Astrocyte of the hippocampus (primary cell): ENCODE measurements at regions not wholly inside any gene's neighbourhood (a gene's known extent, or its start where the extent isn't known, plus 50 kb on each side); places are given as distances from the start of the nearest gene placed in this dataset.

Source experiments
- DNase-seq: peaks from one replicate; pipeline ENCODE4 v3.0.0; 2011; ENCODE audit warnings: low read depth, low spot score

DNA sequence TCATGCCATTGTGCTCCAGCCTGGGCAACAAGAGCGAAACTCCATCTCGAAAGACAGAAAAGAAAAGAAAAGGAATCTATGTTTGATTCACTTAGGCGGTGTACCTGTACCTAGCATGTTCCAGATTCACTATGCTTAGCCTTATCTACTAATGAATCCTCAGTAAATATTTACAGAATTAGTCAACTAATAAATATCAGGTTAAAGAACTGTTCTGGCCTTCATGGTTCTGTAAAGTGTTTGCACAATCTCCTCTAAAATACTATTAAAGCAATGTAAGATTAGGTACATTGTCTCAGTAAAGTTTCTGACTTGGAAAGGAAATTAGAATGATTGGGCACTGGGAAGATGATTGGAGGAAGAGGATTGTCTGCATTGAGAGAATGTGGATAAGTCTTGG, 2770.4 kb downstream of the PCDH9 start:
- DNase-seq = no peak

DNA sequence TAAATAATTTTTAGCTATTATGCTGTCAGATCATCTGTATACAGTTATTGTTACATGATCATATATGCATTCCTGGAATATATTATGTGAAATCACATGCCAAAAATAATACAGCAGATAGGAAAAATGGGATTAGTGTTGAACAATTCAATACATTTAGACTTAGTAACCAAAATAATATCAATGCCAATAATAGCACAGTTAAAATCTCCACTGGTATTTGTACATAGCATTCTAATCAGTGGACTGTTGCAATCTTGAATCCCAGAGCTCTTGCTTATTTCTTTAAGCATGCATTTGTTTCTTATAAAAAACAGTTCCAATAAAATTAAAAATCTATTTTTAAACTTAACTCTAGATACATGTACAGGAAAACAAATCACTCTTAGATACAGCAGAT, 2772.2 kb downstream of the PCDH9 start:
- DNase-seq = peak; percentile 19

GRCh38 chr13:64455124-64455523, 2775.0 kb downstream of the PCDH9 start:
- no peak for DNase-seq

GRCh38 chr13:64453831-64454230, 2776.3 kb downstream of the PCDH9 start:
- DNase-seq = no peak

- DNase-seq = no peak
Measured at GRCh38 chr13:64446372-64446771, 2783.8 kb downstream of the PCDH9 start.

DNA sequence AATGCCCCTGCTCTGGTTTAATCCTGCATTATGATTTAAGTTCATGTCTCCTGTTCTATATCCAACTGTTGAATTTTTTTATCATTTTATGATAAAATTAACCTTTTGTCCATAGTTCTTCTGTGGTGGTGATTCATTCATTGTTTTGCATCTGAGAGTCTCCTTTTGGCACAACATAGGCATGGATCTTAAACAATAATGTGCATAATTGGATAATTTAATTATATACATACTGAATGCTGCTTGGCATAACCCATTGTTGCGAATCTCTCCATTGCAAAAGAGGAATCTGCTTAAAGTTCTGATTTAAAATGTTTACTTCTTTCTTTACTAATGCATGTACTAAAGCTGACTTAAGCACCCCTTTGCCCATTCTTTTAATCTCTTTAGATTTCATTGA, 2788.4 kb downstream of the PCDH9 start:
- no peak for DNase-seq

DNA sequence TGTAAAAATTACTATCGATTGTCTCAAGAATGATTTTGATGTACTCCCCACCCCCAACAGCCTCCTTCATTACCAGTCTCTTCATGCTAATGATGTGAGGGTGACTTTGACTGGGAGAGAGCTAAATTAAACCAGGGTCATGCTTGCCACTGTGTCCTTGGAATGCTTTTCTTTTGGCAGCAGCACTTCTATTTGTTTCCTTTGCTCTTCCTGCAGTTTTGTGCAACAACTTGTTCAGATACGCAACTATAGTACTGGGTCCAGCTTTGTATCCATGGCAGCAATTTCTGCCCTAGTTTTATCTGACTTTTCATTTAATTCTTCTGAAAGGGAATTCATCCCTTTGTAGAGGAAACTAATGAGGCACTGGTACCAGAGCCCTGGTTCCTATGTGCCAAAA, 2792.1 kb downstream of the PCDH9 start:
- DNase-seq = no peak

DNA sequence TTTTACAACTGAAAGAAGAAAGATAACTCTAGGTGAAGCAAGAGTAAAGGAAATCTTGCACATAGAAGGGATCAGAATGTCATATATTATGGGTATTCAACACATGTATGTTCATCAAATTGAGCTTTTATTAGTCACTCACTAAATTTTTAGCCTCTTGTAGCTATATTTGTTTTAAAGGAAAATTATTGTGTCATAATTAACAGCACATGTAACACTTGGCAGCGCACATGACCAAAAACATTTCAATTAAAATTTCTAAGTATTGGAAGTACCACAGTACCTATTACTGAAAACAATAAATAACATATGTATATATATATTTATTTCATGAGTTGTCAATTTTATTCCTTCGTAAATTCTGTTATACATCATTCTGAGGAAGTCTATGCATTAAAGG, 2800.4 kb downstream of the PCDH9 start:
- no peak for DNase-seq

DNA sequence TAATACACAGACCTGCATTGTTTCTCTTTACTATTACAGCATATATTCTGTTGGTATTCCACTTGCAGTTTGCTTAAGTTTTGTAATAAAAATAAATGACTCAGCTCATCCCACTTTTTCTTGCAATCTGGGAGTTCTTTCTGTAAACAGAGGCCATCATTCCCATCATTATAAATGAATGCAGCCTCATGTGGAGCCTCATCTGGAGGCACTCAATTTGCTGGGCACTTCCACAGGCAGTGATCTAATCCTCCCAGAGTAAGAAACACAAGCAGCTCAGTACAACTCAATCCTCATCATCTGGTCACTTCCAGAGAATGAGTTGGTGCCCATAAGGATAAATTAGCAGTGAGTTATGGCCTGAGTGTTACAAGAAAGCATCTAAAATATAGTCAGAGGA, 2801.9 kb downstream of the PCDH9 start:
- DNase-seq = no peak

DNA sequence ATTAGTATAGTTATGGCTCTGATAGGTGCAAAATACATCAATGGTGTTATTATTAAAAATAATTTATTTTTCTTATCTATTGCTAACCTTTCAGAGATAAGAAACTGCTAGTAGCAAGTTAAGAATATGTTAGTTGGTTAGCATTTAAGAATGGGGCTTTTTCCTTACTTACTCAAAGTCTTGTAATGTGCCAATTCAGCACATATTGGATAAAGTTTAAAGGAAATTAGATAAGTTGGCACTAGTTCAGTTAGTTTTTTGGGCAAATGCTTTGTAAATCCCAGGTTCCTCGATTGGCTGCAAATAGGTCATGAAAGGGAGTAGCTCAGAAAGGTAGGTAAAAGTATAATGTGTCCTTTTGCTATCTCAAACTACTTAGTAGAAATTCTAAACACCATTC, 2806.7 kb downstream of the PCDH9 start:
- no peak for DNase-seq

GRCh38 chr13:64420181-64420580, 2810.0 kb downstream of the PCDH9 start:
- DNase-seq = no peak

- DNase-seq = no peak
Measured at GRCh38 chr13:64417581-64417980, 2812.6 kb downstream of the PCDH9 start.

GRCh38 chr13:64414381-64414780, 2815.8 kb downstream of the PCDH9 start:
- no peak for DNase-seq

GRCh38 chr13:64413529-64413928, 2816.6 kb downstream of the PCDH9 start:
- no peak for DNase-seq

DNA sequence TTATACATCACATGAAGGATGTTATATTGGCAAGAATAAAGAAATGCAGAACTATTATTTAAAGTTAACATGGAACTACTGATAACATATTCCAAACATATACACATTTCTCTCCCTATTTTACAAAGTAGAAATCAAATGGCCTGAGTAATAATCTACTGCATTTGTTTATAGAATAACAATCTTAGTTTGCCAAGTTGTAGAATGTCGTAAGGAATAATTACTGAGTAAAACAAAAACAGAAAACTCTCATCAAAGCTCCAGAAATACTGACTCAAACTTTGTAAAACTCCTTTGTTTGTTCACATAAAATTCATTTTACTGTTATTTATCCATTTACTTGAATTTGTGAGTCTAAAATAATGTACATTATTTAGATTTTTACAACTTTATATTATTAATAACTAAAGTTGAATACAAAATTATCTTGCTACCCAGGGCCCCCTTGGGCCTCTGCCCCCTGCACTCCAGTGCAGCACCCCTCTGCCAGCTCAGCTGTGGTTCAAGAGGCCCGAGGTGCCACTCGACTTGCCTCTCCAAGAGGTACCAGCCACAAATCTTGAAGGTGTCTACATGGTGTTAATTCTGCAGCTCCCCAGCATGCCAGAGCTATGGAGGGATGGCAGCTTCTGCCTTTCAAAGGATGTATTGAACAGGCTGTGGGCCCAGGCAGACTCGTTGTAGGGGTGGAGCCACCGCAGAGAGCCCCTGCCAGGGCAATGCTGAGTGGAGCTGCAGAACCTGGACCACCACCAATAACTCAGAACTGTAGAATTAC, 2819.7 kb downstream of the PCDH9 start:
- no peak for DNase-seq

- no peak for DNase-seq
Measured at GRCh38 chr13:64397701-64398100, 2832.4 kb downstream of the PCDH9 start.

- no peak for DNase-seq
Measured at GRCh38 chr13:64377606-64378005, 2852.5 kb downstream of the PCDH9 start.

DNA sequence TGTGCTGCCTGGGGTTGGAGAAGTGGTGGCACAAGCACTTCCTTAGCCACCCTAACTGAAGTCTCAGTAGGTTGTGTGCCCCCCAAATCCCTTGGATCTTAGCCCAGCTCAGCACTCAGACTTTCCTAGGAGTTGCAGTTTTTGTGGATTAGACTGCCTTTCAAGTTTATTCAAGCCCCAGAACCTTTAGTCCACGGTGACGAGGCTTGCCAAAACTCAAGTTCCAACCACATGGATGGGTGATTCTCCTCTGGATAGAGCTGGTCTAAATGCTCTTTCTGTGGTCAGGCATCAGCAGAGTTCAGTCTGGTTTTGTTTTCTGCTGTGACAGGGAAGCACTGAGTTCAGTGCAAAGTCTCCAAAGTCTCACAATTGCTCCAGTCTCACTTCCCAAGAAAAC, 2858.7 kb downstream of the PCDH9 start:
- DNase-seq = no peak

DNA sequence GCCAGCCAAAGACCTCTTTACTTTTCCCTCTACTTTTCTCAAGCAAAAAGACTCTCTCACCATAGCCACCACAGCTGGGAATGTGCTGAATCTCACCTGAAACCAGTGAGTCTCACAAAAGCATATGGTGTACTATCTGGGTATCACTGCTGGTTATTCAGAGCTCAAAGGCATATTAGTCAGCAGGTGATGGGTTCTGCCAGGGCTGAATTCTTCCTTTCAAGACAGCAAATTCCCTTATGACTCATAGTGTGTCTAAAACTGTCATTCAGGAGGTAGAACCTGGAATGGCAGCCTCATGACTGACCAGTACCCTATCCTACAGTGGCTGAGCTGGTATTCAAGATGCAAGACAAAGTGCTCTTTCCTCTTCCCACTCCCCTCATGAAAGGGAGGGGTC, 2859.1 kb downstream of the PCDH9 start:
- peak; percentile 7 for DNase-seq

DNA sequence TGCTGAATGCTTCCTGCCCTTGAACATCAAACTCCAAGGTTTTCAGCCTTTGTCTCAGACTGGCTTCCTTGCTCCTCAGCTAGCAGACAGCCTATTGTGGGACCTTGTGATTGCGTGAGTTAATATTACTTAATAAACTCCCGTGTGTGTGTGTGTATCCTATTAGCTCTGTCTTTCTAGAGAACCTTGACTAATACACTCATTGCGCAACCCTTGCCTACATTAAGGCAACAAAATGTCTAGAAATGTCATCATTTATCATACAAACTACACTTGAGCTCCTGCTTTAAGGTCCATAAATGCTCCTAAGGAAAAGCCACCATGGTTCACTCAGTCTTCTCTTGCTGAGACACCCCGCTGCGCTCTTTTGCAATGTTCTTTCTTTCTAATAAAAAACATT, 2861.0 kb downstream of the PCDH9 start:
- no peak for DNase-seq

- no peak for DNase-seq
Measured at GRCh38 chr13:64362564-64362963, 2867.6 kb downstream of the PCDH9 start.

DNA sequence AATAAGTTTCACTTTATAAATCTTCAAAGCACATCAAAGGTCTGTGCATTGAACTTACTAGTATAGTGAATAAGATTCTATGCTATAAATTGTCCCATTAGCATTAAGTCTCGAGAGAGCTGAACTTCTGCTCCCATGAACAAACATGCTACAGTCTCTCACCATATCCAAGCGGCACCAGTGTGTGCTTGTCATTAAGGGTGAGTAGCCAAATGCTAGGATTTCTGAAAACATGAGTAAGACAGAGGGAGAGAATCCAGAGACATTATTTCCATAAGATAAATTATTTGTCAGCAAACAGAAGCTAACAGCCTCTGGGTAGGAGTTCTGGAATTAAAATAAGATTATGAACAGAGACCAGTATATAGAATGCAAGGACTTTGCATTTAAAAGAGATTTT, 2882.5 kb downstream of the PCDH9 start:
- no peak for DNase-seq

GRCh38 chr13:64339373-64340063, 2890.6 kb downstream of the PCDH9 start:
- no peak for DNase-seq
